OCI-LY3 (cell line): ENCODE measurements at regions not wholly inside any gene's neighbourhood (a gene's known extent, or its start where the extent isn't known, plus 50 kb on each side); places are given as distances from the start of the nearest gene placed in this dataset.

Experiments
- EZH2phosphoT487 ChIP-seq: fragments of 200-600 bp; shearing (Covaris generic); IDR thresholded peaks from 2 replicates; pipeline ENCODE4 v1.6.1; 2018; ENCODE audit warnings: antibody characterized with exemption, mixed run types, low read depth
- TF ChIP-seq, protein P1 (sequence below): fragments of 200-600, 300-600 bp; sonication (generic); IDR thresholded peaks from 2 replicates; pipeline ENCODE4 v1.5.1; 2014; ENCODE audit warnings: antibody characterized with exemption, low read length, low read depth

- TF ChIP-seq, protein P1, sequence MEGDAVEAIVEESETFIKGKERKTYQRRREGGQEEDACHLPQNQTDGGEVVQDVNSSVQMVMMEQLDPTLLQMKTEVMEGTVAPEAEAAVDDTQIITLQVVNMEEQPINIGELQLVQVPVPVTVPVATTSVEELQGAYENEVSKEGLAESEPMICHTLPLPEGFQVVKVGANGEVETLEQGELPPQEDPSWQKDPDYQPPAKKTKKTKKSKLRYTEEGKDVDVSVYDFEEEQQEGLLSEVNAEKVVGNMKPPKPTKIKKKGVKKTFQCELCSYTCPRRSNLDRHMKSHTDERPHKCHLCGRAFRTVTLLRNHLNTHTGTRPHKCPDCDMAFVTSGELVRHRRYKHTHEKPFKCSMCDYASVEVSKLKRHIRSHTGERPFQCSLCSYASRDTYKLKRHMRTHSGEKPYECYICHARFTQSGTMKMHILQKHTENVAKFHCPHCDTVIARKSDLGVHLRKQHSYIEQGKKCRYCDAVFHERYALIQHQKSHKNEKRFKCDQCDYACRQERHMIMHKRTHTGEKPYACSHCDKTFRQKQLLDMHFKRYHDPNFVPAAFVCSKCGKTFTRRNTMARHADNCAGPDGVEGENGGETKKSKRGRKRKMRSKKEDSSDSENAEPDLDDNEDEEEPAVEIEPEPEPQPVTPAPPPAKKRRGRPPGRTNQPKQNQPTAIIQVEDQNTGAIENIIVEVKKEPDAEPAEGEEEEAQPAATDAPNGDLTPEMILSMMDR: no peak
- TF ChIP-seq EZH2phosphoT487: no peak
Observed at GRCh38 chr5:136513430-136513829, 148.1 kb upstream of the TRPC7 start.
